Neural progenitor cell (in vitro differentiated cells): ENCODE measurements at regions not wholly inside any gene's neighbourhood (a gene's known extent, or its start where the extent isn't known, plus 50 kb on each side); places are given as distances from the start of the nearest gene placed in this dataset.

Experiments
- DNase-seq: peaks from one replicate; pipeline ENCODE4 v3.0.0-alpha.2; 2016; ENCODE audit warnings: low spot score
- H2AFZ ChIP-seq: fragments of 200-600 bp; sonication (generic); replicated peaks from 2 replicates; pipeline ENCODE4 v1.6.1; 2016; ENCODE audit warnings: antibody characterized with exemption
- H3F3A ChIP-seq: fragments of 200-600 bp; sonication (generic); 2 replicates; pipeline ENCODE4 v1.6.1; 2016; ENCODE audit warnings: antibody characterized with exemption, low read depth
- H3K27ac ChIP-seq: fragments of 200-600 bp; sonication (generic); 2 replicates; pipeline ENCODE4 v1.5.1; 2016; ENCODE audit warnings: mild to moderate bottlenecking
- H3K27me3 ChIP-seq: fragments of 200-600 bp; sonication (generic); 2 replicates; pipeline ENCODE4 v1.6.1; 2016; ENCODE audit warnings: mild to moderate bottlenecking, moderate library complexity
- H3K36me3 ChIP-seq: fragments of 200-600 bp; sonication (generic); 2 replicates; pipeline ENCODE4 v1.5.1; 2016
- H3K4me1 ChIP-seq: fragments of 200-600 bp; sonication (generic); 2 replicates; pipeline ENCODE4 v1.6.1; 2016; ENCODE audit warnings: mixed run types
- H3K4me2 ChIP-seq: fragments of 200-600 bp; sonication (generic); 2 replicates; pipeline ENCODE4 v1.6.1; 2016
- H3K4me3 ChIP-seq: fragments of 200-600 bp; sonication (generic); 2 replicates; pipeline ENCODE4 v1.5.1; 2016
- H3K79me2 ChIP-seq: fragments of 200-600 bp; sonication (generic); 2 replicates; pipeline ENCODE4 v1.6.1; 2016; ENCODE audit warnings: low read depth
- H3K9ac ChIP-seq: fragments of 200-600 bp; sonication (generic); 2 replicates; pipeline ENCODE4 v1.6.1; 2016
- H3K9me3 ChIP-seq: fragments of 200-600 bp; sonication (generic); 2 replicates; pipeline ENCODE4 v1.5.1; 2016; ENCODE audit warnings: low read depth
- H4K20me1 ChIP-seq: fragments of 200-600 bp; sonication (generic); 2 replicates; pipeline ENCODE4 v1.6.1; 2016; ENCODE audit warnings: low read depth
- H3K27ac Mint-ChIP-seq: 3 replicates; pipeline ENCODE4 v1.8.0; 2021; ENCODE audit warnings: mixed read lengths
- H3K27me3 Mint-ChIP-seq: 2 replicates; pipeline ENCODE4 v1.8.0; 2022; ENCODE audit warnings: low read depth, mild to moderate bottlenecking, inconsistent platforms, moderate library complexity, mixed read lengths; ENCODE audit not compliant: insufficient read depth
- H3K36me3 Mint-ChIP-seq: 3 replicates; pipeline ENCODE4 v1.8.0; 2021; ENCODE audit warnings: mixed read lengths
- H3K4me1 Mint-ChIP-seq: 3 replicates; pipeline ENCODE4 v1.8.0; 2021; ENCODE audit warnings: mixed read lengths
- H3K4me3 Mint-ChIP-seq: 3 replicates; pipeline ENCODE4 v1.8.0; 2021; ENCODE audit warnings: mild to moderate bottlenecking, moderate library complexity, mixed read lengths
- H3K9me3 Mint-ChIP-seq: 3 replicates; pipeline ENCODE4 v1.8.0; 2020; ENCODE audit warnings: mixed read lengths
- EZH2 ChIP-seq: fragments of 200-600 bp; sonication (generic); IDR thresholded peaks from 2 replicates; pipeline ENCODE4 v1.6.1; 2017; ENCODE audit warnings: antibody characterized with exemption, mild to moderate bottlenecking, moderate library complexity
- EZH2phosphoT487 ChIP-seq: fragments of 200-600 bp; sonication (generic); IDR thresholded peaks from 2 replicates; pipeline ENCODE4 v1.6.1; 2017; ENCODE audit warnings: antibody characterized with exemption
- TF ChIP-seq, protein P1 (sequence below): fragments of 200-600 bp; sonication (generic); IDR thresholded peaks from 2 replicates; pipeline ENCODE4 v1.5.1; 2017; ENCODE audit warnings: antibody characterized with exemption, mild to moderate bottlenecking

DNA sequence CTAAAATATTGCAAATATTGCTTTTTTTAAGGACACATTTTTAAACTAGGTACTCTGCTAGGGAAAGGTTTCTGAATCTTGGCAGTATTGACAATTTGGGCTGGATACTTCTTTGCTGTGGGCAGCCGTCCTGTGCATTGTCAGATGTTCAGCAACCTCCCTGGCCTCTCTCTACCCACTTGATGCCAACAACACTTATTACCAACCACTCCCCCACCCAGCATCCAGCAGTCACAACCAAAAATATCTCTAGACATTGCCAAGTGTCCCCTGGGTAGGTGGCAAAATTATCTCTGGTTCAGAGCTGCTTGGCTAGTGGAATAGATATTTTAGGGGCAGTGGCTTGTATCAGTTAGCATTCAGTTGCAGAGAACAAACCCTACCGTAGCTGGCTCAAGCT lies 114.3 kb upstream of the PNPT1 start:
- Mint-ChIP-seq H3K27ac (no peak overlapping the region), H3K9me3 (no peaks in the 10 kb centered on the region), H3K4me1 (peaks cover 9% of the 10 kb centered on the region), H3K27me3 (peaks cover 6% of the 10 kb centered on the region), H3K4me3 (no peak overlapping the region), H3K36me3 (no peaks in the 10 kb centered on the region)
- TF ChIP-seq EZH2 (no peak), EZH2phosphoT487 (no peak)
- TF ChIP-seq, protein P1, sequence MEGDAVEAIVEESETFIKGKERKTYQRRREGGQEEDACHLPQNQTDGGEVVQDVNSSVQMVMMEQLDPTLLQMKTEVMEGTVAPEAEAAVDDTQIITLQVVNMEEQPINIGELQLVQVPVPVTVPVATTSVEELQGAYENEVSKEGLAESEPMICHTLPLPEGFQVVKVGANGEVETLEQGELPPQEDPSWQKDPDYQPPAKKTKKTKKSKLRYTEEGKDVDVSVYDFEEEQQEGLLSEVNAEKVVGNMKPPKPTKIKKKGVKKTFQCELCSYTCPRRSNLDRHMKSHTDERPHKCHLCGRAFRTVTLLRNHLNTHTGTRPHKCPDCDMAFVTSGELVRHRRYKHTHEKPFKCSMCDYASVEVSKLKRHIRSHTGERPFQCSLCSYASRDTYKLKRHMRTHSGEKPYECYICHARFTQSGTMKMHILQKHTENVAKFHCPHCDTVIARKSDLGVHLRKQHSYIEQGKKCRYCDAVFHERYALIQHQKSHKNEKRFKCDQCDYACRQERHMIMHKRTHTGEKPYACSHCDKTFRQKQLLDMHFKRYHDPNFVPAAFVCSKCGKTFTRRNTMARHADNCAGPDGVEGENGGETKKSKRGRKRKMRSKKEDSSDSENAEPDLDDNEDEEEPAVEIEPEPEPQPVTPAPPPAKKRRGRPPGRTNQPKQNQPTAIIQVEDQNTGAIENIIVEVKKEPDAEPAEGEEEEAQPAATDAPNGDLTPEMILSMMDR: no peak
- Histone ChIP-seq H3K9me3 (no peaks in the 10 kb centered on the region), H2AFZ (no peak overlapping the region), H3K4me1 (no peaks in the 10 kb centered on the region), H3K9ac (no peak overlapping the region), H3K27ac (no peak overlapping the region), H4K20me1 (no peaks in the 10 kb centered on the region), H3K36me3 (no peaks in the 10 kb centered on the region), H3K4me2 (no peak overlapping the region), H3F3A (no peaks in the 10 kb centered on the region), H3K79me2 (no peaks in the 10 kb centered on the region), H3K27me3 (no peaks in the 10 kb centered on the region), H3K4me3 (no peak overlapping the region)
- no peak for DNase-seq

DNA sequence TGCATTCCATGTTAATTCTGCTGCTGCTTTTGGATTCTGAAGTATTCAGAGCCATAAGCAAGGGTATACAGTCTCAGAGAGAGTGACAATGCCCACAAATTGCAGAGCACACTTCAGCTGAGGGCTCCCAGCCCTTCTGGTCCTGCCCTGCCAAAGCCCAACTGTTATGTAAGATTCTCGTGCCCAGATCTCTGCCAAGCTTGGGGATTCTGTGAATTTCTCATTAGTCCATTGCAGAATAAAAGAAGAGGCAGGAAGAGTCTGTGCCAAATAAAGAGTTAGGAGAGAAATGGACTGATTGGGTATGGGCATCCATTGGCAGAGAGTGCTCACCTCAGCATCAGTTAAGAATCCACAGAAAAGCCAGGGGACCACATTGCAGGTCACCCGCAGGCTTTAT lies 112.0 kb upstream of the PNPT1 start:
- Histone ChIP-seq H3K9me3 (no peaks in the 10 kb centered on the region), H3K4me2 (no peak overlapping the region), H3K9ac (no peak overlapping the region), H3K79me2 (no peaks in the 10 kb centered on the region), H3K4me3 (no peak overlapping the region), H3K36me3 (no peaks in the 10 kb centered on the region), H3F3A (no peaks in the 10 kb centered on the region), H2AFZ (no peak overlapping the region), H3K27ac (no peak overlapping the region), H4K20me1 (no peaks in the 10 kb centered on the region), H3K27me3 (no peaks in the 10 kb centered on the region), H3K4me1 (no peaks in the 10 kb centered on the region)
- DNase-seq: no peak
- H3K4me3 Mint-ChIP-seq: no peak overlapping the region
- H3K27ac Mint-ChIP-seq: no peak overlapping the region
- peaks cover 4% of the 10 kb centered on the region for H3K27me3 Mint-ChIP-seq
- H3K9me3 Mint-ChIP-seq: no peaks in the 10 kb centered on the region
- TF ChIP-seq EZH2 (no peak), EZH2phosphoT487 (no peak)
- TF ChIP-seq, protein P1: no peak
- peaks cover 9% of the 10 kb centered on the region for H3K4me1 Mint-ChIP-seq
- H3K36me3 Mint-ChIP-seq: no peaks in the 10 kb centered on the region

DNA sequence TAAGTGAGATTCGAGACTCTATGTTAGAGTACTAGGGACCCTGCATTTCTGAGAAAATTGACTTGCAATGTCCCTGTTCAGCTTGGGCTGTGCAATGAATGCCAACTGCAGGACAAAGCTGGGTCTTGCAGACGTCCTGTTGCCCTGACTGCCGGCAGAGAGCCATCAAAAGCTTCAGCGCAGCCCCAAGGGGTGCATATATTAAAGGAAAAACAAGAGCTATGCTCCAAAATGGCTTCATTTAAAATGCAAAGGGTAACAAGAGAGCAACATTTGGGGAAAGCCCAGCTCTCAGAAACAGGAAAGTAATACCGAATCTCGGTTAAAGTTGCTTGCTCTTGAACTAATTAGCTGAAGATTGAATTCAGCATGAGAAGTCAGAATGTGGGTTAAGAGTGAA lies 110.9 kb upstream of the PNPT1 start:
- no peak overlapping the region for H3K27ac Mint-ChIP-seq
- Histone ChIP-seq H3K36me3 (no peaks in the 10 kb centered on the region), H3F3A (no peaks in the 10 kb centered on the region), H3K9me3 (no peaks in the 10 kb centered on the region), H3K4me3 (no peak overlapping the region), H4K20me1 (no peaks in the 10 kb centered on the region), H3K79me2 (no peaks in the 10 kb centered on the region), H3K27ac (no peak overlapping the region), H2AFZ (no peak overlapping the region), H3K4me2 (no peak overlapping the region), H3K27me3 (no peaks in the 10 kb centered on the region), H3K4me1 (no peaks in the 10 kb centered on the region), H3K9ac (no peak overlapping the region)
- no peaks in the 10 kb centered on the region for H3K36me3 Mint-ChIP-seq
- H3K4me3 Mint-ChIP-seq: no peak overlapping the region
- H3K27me3 Mint-ChIP-seq: peaks cover 5% of the 10 kb centered on the region
- TF ChIP-seq, protein P1: no peak
- TF ChIP-seq EZH2 (no peak), EZH2phosphoT487 (no peak)
- H3K9me3 Mint-ChIP-seq: no peaks in the 10 kb centered on the region
- DNase-seq: peak; percentile 29
- H3K4me1 Mint-ChIP-seq: peaks cover 9% of the 10 kb centered on the region

DNA sequence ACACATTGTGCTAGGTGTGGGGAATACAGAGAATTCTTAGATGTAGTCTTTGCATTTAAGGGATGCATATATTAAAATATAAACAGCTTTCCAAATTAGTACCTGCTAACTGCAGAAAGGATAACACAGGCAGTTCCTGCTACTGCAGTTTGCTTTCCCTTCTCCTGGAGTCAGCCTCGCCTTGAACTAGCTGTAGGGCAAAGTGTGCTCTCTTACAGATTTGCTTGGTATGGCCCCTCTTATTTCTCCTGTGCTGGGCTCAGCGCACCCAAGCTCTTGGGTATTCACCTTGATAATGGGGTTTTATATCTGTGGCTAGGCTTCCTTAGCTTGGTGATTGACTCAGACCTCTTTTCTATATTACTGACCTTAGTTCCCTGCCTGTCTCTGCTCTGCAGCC lies 108.4 kb upstream of the PNPT1 start:
- no peak overlapping the region for H2AFZ ChIP-seq
- TF ChIP-seq EZH2 (no peak), EZH2phosphoT487 (no peak)
- TF ChIP-seq, protein P1: no peak
- H3K36me3 ChIP-seq: no peaks in the 10 kb centered on the region
- H3K4me3 ChIP-seq: no peak overlapping the region
- H3K9me3 ChIP-seq: no peaks in the 10 kb centered on the region
- H4K20me1 ChIP-seq: no peaks in the 10 kb centered on the region
- H3K27ac ChIP-seq: no peak overlapping the region
- Mint-ChIP-seq H3K4me3 (no peak overlapping the region), H3K4me1 (peaks cover 9% of the 10 kb centered on the region), H3K27ac (no peak overlapping the region), H3K27me3 (peaks cover 5% of the 10 kb centered on the region), H3K36me3 (no peaks in the 10 kb centered on the region), H3K9me3 (peaks cover 4% of the 10 kb centered on the region)
- no peak overlapping the region for H3K4me2 ChIP-seq
- H3K27me3 ChIP-seq: no peaks in the 10 kb centered on the region
- no peaks in the 10 kb centered on the region for H3F3A ChIP-seq
- H3K9ac ChIP-seq: no peak overlapping the region
- no peaks in the 10 kb centered on the region for H3K4me1 ChIP-seq
- no peaks in the 10 kb centered on the region for H3K79me2 ChIP-seq
- DNase-seq: no peak
